ENCODE measurements at regions not wholly inside any gene's neighbourhood (a gene's known extent, or its start where the extent isn't known, plus 50 kb on each side); places are given as distances from the start of the nearest gene placed in this dataset.

- Histone ChIP-seq H3K4me3 (ENCODE audit: low read depth, low read length) (no peak overlapping the region), H3K27me3 (ENCODE audit: insufficient read depth, low read depth, severe bottlenecking) (no peaks in the 10 kb centered on the region), H3K9me3 (ENCODE audit: severe bottlenecking) (no peaks in the 10 kb centered on the region), H3K36me3 (no peaks in the 10 kb centered on the region), H3K27ac (no peak overlapping the region)
- no peak for DNase-seq
- TF ChIP-seq CTCF (IDR thresholded peaks at IDR 0.05; ENCODE audit: low read depth, low read length): no peak
These were observed 216.6 kb upstream of the ADCY2 start for GRCh38 chr5:7179364-7179763.

GRCh38 chr5:7181841-7182240, 214.1 kb upstream of the ADCY2 start:
- no peak overlapping the region for H3K27ac ChIP-seq
- no peaks in the 10 kb centered on the region for H3K27me3 ChIP-seq (ENCODE audit: insufficient read depth, low read depth, severe bottlenecking)
- no peak for DNase-seq
- no peaks in the 10 kb centered on the region for H3K36me3 ChIP-seq
- no peaks in the 10 kb centered on the region for H3K9me3 ChIP-seq (ENCODE audit: severe bottlenecking)
- TF ChIP-seq CTCF (IDR thresholded peaks at IDR 0.05; ENCODE audit: low read depth, low read length): no peak
- no peak overlapping the region for H3K4me3 ChIP-seq (ENCODE audit: low read depth, low read length)

GRCh38 chr5:7185742-7186141, 210.2 kb upstream of the ADCY2 start:
- no peak overlapping the region for H3K4me3 ChIP-seq (ENCODE audit: low read depth, low read length)
- H3K27me3 ChIP-seq (ENCODE audit: insufficient read depth, low read depth, severe bottlenecking): no peaks in the 10 kb centered on the region
- no peak overlapping the region for H3K27ac ChIP-seq
- no peaks in the 10 kb centered on the region for H3K9me3 ChIP-seq (ENCODE audit: severe bottlenecking)
- no peak for TF ChIP-seq CTCF (IDR thresholded peaks at IDR 0.05; ENCODE audit: low read depth, low read length)
- no peaks in the 10 kb centered on the region for H3K36me3 ChIP-seq
- no peak for DNase-seq

GRCh38 chr5:7186818-7187217, 209.1 kb upstream of the ADCY2 start:
- Histone ChIP-seq H3K36me3 (no peaks in the 10 kb centered on the region), H3K27ac (no peak overlapping the region), H3K9me3 (ENCODE audit: severe bottlenecking) (no peaks in the 10 kb centered on the region), H3K27me3 (ENCODE audit: insufficient read depth, low read depth, severe bottlenecking) (no peaks in the 10 kb centered on the region), H3K4me3 (ENCODE audit: low read depth, low read length) (no peak overlapping the region)
- no peak for TF ChIP-seq CTCF (IDR thresholded peaks at IDR 0.05; ENCODE audit: low read depth, low read length)
- no peak for DNase-seq

GRCh38 chr5:7190712-7191250, 205.2 kb upstream of the ADCY2 start:
- H3K27ac ChIP-seq: no peak overlapping the region
- H3K9me3 ChIP-seq (ENCODE audit: severe bottlenecking): no peaks in the 10 kb centered on the region
- H3K4me3 ChIP-seq (ENCODE audit: low read depth, low read length): no peak overlapping the region
- no peak for TF ChIP-seq CTCF (IDR thresholded peaks at IDR 0.05; ENCODE audit: low read depth, low read length)
- DNase-seq: no peak
- H3K27me3 ChIP-seq (ENCODE audit: insufficient read depth, low read depth, severe bottlenecking): no peaks in the 10 kb centered on the region
- no peaks in the 10 kb centered on the region for H3K36me3 ChIP-seq

GRCh38 chr5:7192016-7192415, 203.9 kb upstream of the ADCY2 start:
- no peak for DNase-seq
- Histone ChIP-seq H3K9me3 (ENCODE audit: severe bottlenecking) (no peaks in the 10 kb centered on the region), H3K27ac (no peak overlapping the region), H3K36me3 (no peaks in the 10 kb centered on the region), H3K4me3 (ENCODE audit: low read depth, low read length) (no peak overlapping the region), H3K27me3 (ENCODE audit: insufficient read depth, low read depth, severe bottlenecking) (no peaks in the 10 kb centered on the region)
- no peak for TF ChIP-seq CTCF (IDR thresholded peaks at IDR 0.05; ENCODE audit: low read depth, low read length)
